HG03439 (cell line): ENCODE measurements at regions not wholly inside any gene's neighbourhood (a gene's known extent, or its start where the extent isn't known, plus 50 kb on each side); places are given as distances from the start of the nearest gene placed in this dataset.
"Not testable (repeated sequence)": the region's sequence is repeated elsewhere in the genome, so short reads cannot be mapped to it uniquely, and the experiment has no call there.

ENCODE experiments used
- ATAC-seq: cut with Tn5 transposase; IDR thresholded peaks from one replicate; pipeline ENCODE4 v1.9.1; 2021; ENCODE audit warnings: mild to moderate bottlenecking, moderate library complexity; ENCODE audit not compliant: unreplicated experiment

DNA sequence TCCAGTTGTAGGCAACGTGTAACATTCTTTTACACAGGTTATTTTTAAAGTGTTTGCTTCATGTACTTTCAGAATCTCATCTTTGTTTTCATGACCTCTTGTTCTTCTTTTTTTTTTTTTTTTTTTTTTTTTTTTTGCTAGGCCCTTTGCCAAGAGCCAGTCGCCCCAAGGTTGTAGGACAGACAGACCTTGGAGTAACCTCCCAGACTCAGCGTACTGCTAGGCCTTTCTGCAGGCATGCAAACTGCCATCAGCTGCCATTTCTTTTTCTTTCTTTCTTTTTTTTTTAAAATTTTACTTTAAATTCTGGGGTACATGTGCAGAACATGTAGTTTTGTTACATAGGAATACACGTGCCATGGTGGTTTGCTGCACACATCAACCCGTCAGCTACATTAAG lies 452.3 kb upstream of the MDGA2 start:
- ATAC-seq, result no peak

DNA sequence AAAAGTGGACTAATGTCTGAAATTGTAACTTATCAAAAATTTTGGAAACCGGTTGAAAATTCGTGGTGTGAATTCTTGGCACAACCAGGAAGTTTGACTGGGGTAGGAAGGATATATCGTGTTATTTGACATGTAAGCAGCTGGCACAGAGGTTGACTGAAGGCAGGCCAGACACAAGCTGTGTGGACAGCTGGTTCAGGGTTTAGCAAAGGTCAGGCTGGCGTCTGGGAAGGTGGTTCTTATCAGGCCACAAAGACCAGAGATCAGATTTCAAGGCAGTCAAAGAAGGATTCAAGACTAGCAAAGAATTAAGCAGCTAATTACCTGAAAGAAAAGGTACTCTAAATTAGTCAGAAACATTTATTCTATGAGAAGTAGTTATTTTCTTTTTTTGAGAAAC lies 450.2 kb upstream of the MDGA2 start:
- ATAC-seq, result no peak

DNA sequence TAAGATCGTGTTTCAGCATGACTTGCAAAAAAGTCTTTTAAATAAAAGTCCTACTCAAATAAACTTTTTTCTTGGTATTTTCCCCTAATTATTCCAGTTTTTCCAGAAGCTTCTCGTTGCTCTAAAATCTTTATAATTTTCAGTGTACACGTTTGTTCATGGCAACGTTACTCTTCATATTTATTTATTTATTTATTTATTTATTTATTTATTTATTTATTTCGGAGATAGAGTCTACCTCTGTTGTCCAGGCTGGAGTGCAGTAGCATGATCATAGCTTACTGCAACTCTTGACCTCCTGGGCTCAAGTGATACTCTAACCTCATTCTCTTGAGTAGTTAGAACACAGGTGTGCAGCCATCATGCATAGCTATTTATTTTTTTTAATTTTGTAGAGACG lies 438.3 kb upstream of the MDGA2 start:
- ATAC-seq, result no peak

GRCh38 chr14:48111151-48111550 lies 435.7 kb upstream of the MDGA2 start:
- no peak for ATAC-seq

DNA sequence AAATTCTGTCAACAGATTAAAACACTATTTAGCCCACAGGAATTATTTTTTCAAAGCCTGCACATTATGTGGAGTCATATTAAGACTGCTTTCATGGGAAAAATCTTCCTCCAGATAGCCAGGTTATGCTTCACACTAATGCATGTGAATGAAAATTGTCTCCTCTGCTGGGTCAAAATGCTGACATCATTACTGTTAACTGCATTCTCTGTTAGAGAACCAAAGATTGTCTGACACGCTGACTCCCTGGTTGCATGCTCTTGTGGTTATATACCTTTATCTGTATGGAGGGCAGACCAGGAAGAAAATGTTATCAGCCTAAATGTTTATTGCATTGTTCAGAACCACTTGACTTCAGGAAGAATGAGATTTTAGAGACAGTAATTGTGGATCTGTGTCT lies 432.2 kb upstream of the MDGA2 start:
- ATAC-seq, result no peak

DNA sequence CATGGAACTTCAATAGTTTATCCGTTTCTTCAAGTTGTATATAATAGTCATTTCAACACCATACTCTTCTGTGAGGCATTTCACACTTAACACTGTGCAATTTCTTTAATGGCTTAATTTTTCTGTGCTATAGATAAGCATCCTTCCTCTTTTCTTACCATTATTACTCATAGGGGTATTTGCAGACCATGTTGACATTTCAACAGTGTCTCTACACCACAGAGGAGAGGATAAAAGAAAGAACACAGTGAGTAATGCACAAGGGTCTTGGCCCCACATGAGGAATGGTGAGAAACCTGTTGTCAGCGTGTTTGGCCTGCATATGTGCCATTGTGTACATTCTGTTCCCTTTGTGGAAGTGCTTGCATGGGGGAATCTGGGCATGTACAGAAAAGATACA lies 421.5 kb upstream of the MDGA2 start:
- ATAC-seq, result no peak

- ATAC-seq, result no peak
Measured at GRCh38 chr14:48086516-48086915, 411.1 kb upstream of the MDGA2 start.

GRCh38 chr14:48075487-48075886 lies 400.1 kb upstream of the MDGA2 start:
- no peak for ATAC-seq

DNA sequence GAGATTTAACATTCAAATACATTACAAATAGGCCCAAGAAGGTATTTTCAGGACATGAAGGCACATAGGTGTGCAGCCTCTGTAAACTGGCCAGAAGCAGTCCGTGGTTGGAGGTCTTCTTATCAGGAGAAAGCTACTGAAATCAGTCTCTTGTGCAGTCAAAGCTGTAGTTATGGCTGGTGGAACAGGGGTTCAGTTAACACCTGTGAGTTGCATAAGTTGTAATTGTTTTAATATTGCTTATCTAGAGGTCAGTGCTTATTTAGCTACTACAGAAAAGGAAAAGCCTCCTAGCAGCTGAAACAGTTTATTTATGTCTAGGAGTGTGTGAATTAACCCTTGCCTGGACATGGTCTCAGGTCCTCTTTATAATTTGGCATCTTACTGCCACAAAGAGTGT lies 377.6 kb upstream of the MDGA2 start:
- ATAC-seq, result no peak

GRCh38 chr14:48035836-48036235 lies 360.4 kb upstream of the MDGA2 start:
- ATAC-seq, result no peak

GRCh38 chr14:48027115-48027514 lies 351.7 kb upstream of the MDGA2 start:
- no peak for ATAC-seq

DNA sequence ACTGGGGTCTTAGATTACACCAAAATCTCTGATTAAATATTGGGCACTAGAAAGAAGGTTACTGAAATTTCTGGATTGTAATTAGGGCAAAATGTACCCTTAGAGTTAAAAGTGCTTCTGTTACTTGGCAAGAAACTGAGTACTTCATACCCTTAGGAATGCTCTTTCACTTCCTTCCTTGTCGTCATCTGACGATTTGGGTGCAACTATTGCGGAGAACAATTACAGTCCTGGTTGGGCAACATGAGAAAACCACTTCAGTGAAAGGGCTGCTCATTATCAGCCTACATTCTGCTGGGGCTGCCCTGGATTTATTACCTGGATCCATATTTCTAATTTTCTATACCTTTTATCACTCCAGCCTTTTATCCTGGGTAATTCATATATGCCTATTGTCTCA lies 348.5 kb upstream of the MDGA2 start:
- no peak for ATAC-seq

- ATAC-seq, result not testable (repeated sequence)
Measured at GRCh38 chr14:48011484-48011883, 336.1 kb upstream of the MDGA2 start.

DNA sequence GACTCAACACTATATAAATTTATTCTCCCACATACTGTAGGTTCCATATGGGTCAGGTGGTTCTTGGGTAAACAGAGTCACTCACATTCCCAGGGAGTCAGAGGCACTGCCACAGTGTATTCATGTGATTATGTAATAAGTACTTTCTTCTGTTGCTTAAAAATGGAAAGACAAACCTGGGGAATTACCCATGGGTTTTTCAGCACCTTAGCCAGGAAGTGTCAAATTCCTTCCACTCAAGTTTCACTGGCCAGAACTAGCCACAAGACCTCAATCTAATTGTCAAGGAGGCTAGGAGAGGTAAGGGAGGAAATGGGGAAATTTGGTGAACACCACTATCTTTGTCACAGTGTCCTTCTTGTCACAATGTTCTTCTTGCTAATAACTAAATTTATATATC lies 333.2 kb upstream of the MDGA2 start:
- no peak for ATAC-seq

DNA sequence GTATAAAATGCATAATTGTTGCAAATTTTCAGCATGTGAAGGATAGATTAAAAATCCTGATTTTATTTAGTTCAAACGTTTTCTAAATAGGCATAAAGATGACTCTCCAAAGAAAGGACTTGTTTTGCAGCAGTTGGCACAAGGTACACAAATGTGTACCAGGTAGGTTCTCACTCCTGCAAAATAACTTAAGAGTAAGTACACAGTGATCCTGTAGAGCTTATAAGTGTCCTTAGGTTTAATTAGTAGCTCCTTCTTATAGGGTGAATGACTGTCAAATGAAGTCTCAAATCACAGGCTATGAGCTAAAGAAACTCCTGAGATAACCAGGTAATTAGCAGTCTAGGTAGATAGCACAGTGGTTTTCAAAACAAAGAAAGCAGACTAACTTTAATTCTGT lies 330.6 kb upstream of the MDGA2 start:
- ATAC-seq, result no peak

GRCh38 chr14:47993883-47994282 lies 318.5 kb upstream of the MDGA2 start:
- no peak for ATAC-seq

DNA sequence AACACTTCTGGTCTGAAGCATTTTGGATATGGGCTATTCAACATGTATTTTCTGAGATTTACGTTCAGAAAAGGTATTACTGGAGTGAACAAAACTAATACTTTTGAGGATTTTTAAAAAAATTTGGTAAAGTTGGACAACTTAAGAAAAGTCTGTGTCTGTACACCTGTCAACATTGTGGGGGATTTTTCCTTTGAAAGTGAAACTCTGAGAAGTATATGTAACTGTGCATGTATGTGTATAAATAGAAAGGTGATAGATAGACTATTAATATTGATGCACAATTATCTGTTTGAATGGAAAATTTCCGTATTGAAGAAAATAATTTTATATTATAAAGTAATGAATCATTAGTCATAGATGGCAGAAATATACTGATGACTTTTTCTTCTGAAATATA lies 312.8 kb upstream of the MDGA2 start:
- no peak for ATAC-seq

- ATAC-seq, result no peak
Measured at GRCh38 chr14:47978871-47979270, 303.5 kb upstream of the MDGA2 start.

- no peak for ATAC-seq
Measured at GRCh38 chr14:47976139-47976538, 300.7 kb upstream of the MDGA2 start.

GRCh38 chr14:47966076-47966810 lies 290.8 kb upstream of the MDGA2 start:
- ATAC-seq, result no peak

DNA sequence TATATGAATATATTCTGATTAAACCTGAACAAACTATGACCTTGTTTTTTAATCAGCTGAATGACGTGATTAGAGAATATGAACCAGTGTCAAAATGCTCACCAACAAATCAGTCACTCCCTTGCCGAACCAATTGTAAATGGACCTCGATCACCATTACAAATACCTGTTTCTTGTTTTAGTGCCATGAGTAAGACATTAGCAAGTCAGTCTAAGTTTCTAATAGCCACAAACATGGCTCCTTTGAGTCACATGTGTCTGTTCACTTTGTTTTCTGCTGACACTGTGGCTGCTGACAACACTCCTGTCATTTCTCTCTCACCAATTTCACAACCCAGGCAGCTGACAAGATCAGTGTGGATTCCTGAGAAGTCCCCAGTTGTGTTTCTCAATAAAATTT lies 286.2 kb upstream of the MDGA2 start:
- no peak for ATAC-seq

GRCh38 chr14:47959740-47960139 lies 284.3 kb upstream of the MDGA2 start:
- no peak for ATAC-seq

GRCh38 chr14:47949006-47949405 lies 273.6 kb upstream of the MDGA2 start:
- no peak for ATAC-seq
